ENCODE measurements at regions not wholly inside any gene's neighbourhood (a gene's known extent, or its start where the extent isn't known, plus 50 kb on each side); places are given as distances from the start of the nearest gene placed in this dataset.

- Mint-ChIP-seq H3K36me3 (ENCODE audit: low read depth) (no peaks in the 10 kb centered on the region), H3K27me3 (no peaks in the 10 kb centered on the region)
Observed at GRCh38 chr21:19781881-19782652, 1216.1 kb upstream of the NCAM2 start.

GRCh38 chr21:19785941-19786340 lies 1212.3 kb upstream of the NCAM2 start:
- DNase-seq, result no peak
- Mint-ChIP-seq H3K4me1 (no peaks in the 10 kb centered on the region), H3K27ac (no peak overlapping the region), H3K9me3 (peaks cover 9% of the 10 kb centered on the region), H3K27me3 (no peaks in the 10 kb centered on the region), H3K4me3 (no peak overlapping the region), H3K36me3 (ENCODE audit: low read depth) (no peaks in the 10 kb centered on the region)
- ChIA-PET POLR2A (no interaction called here), CTCF (no interaction called here)

More at GRCh38 chr21:19781881-19782652, 1216.1 kb upstream of the NCAM2 start:
- H3K9me3 Mint-ChIP-seq, result peaks cover 9% of the 10 kb centered on the region
- H3K27ac Mint-ChIP-seq, result no peak overlapping the region
- H3K4me3 Mint-ChIP-seq, result no peak overlapping the region
- DNase-seq, result no peak
- ChIA-PET POLR2A (no interaction called here), CTCF (no interaction called here)
- H3K4me1 Mint-ChIP-seq, result no peaks in the 10 kb centered on the region

DNA sequence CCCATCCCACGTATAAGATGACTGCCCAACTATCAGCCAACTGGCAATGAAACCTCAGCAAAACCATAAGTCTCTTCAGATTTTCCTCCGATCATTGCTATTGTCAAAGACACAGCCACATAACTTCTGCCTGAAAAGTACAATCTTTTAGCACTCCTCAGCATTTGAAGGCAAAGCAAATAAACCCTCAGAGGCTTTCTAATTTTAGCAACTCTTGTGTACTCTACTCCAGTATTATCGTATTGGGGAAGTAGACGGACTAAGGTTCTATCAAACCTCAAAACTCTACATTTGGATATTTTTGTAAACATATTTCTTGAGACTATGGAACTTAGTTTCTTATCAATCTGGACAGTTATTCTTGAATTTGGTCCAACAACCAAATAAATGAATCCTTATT lies 1206.2 kb upstream of the NCAM2 start:
- ChIA-PET CTCF (no interaction called here), POLR2A (no interaction called here)
- no peak overlapping the region for H3K4me3 Mint-ChIP-seq
- no peaks in the 10 kb centered on the region for H3K27me3 Mint-ChIP-seq
- H3K36me3 Mint-ChIP-seq (ENCODE audit: low read depth), result no peaks in the 10 kb centered on the region
- no peak for DNase-seq
- no peak overlapping the region for H3K27ac Mint-ChIP-seq
- no peaks in the 10 kb centered on the region for H3K4me1 Mint-ChIP-seq
- H3K9me3 Mint-ChIP-seq, result peaks cover 9% of the 10 kb centered on the region

DNA sequence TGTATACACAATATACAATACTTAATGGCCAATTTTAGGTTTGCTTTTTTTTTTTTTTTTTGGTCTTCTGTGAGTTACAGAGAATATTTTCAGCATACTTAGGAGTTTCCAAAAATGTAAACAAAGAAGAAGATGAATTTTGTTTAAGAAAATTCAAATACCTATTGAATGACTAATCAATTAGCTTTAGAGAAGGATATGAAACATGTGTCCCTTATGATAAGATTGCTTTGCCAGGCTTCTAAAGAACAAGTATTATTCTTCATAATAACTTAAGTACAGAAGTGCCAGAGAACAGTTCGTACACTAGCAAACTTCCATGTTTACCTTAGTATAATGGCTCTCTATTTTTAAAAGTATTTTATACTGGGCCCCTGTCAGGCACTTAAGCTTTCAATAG lies 1191.0 kb upstream of the NCAM2 start:
- POLR2A ChIA-PET, result no interaction called here
- CTCF ChIA-PET, result no interaction called here

GRCh38 chr21:19810779-19811178 lies 1187.4 kb upstream of the NCAM2 start:
- CTCF ChIA-PET, result no interaction called here
- Mint-ChIP-seq H3K9me3 (peaks cover 2% of the 10 kb centered on the region), H3K4me1 (no peaks in the 10 kb centered on the region), H3K4me3 (no peak overlapping the region), H3K27ac (no peak overlapping the region), H3K36me3 (ENCODE audit: low read depth) (no peaks in the 10 kb centered on the region), H3K27me3 (no peaks in the 10 kb centered on the region)
- POLR2A ChIA-PET, result no interaction called here
- DNase-seq, result no peak

More for the DNA sequence above, 1191.0 kb upstream of the NCAM2 start:
- H3K36me3 Mint-ChIP-seq (ENCODE audit: low read depth), result no peaks in the 10 kb centered on the region
- H3K9me3 Mint-ChIP-seq, result no peaks in the 10 kb centered on the region
- H3K27me3 Mint-ChIP-seq, result no peaks in the 10 kb centered on the region
- H3K4me3 Mint-ChIP-seq, result no peak overlapping the region
- no peak overlapping the region for H3K27ac Mint-ChIP-seq
- DNase-seq, result no peak
- H3K4me1 Mint-ChIP-seq, result no peaks in the 10 kb centered on the region

GRCh38 chr21:19830446-19830845 lies 1167.8 kb upstream of the NCAM2 start:
- H3K27ac Mint-ChIP-seq, result no peak overlapping the region
- H3K36me3 Mint-ChIP-seq (ENCODE audit: low read depth), result no peaks in the 10 kb centered on the region
- ChIA-PET CTCF (no interaction called here), POLR2A (no interaction called here)
- no peak overlapping the region for H3K4me3 Mint-ChIP-seq
- DNase-seq, result no peak
- peaks cover 7% of the 10 kb centered on the region for H3K9me3 Mint-ChIP-seq
- no peaks in the 10 kb centered on the region for H3K4me1 Mint-ChIP-seq
- no peaks in the 10 kb centered on the region for H3K27me3 Mint-ChIP-seq

DNA sequence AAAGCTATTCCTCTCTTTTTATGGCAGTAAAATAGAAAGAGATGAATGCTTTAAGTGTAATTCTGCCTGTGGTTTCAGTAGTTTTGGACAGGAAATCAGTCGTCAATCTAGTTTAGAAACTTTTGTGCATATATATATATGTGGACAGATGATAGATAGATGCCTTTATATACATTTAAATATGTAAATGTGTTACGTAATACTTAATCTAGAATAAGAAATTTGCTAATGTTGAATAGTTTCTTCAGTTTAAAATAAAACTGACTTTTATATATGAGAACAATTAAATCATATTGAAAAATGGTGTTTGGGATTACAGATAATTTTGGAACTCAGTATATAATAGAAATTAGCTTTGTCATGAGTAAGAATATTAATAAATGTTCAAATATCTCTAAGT lies 1165.7 kb upstream of the NCAM2 start:
- Mint-ChIP-seq H3K27me3 (no peaks in the 10 kb centered on the region), H3K4me1 (no peaks in the 10 kb centered on the region), H3K9me3 (peaks cover 5% of the 10 kb centered on the region), H3K27ac (no peak overlapping the region), H3K36me3 (ENCODE audit: low read depth) (no peaks in the 10 kb centered on the region), H3K4me3 (no peak overlapping the region)
- POLR2A ChIA-PET, result no interaction called here
- no peak for DNase-seq
- CTCF ChIA-PET, result no interaction called here

GRCh38 chr21:19833082-19833481 lies 1165.1 kb upstream of the NCAM2 start:
- H3K27me3 Mint-ChIP-seq, result no peaks in the 10 kb centered on the region
- ChIA-PET POLR2A (no interaction called here), CTCF (no interaction called here)
- no peak overlapping the region for H3K27ac Mint-ChIP-seq
- H3K4me3 Mint-ChIP-seq, result no peak overlapping the region
- no peaks in the 10 kb centered on the region for H3K4me1 Mint-ChIP-seq
- peaks cover 5% of the 10 kb centered on the region for H3K9me3 Mint-ChIP-seq
- H3K36me3 Mint-ChIP-seq (ENCODE audit: low read depth), result no peaks in the 10 kb centered on the region
- DNase-seq, result no peak

- CTCF ChIA-PET, result no interaction called here
- DNase-seq, result no peak
- H3K36me3 Mint-ChIP-seq (ENCODE audit: low read depth), result no peaks in the 10 kb centered on the region
- no peaks in the 10 kb centered on the region for H3K4me1 Mint-ChIP-seq
- H3K27ac Mint-ChIP-seq, result no peak overlapping the region
- H3K27me3 Mint-ChIP-seq, result no peaks in the 10 kb centered on the region
- POLR2A ChIA-PET, result no interaction called here
- H3K9me3 Mint-ChIP-seq, result peaks cover 4% of the 10 kb centered on the region
- H3K4me3 Mint-ChIP-seq, result no peak overlapping the region
Observed at GRCh38 chr21:19842601-19843000, 1155.6 kb upstream of the NCAM2 start.

- POLR2A ChIA-PET, result no interaction called here
- H3K4me1 Mint-ChIP-seq, result no peaks in the 10 kb centered on the region
- no peak overlapping the region for H3K27ac Mint-ChIP-seq
- no peaks in the 10 kb centered on the region for H3K27me3 Mint-ChIP-seq
- no peak for DNase-seq
- no peak overlapping the region for H3K4me3 Mint-ChIP-seq
- CTCF ChIA-PET, result no interaction called here
- no peaks in the 10 kb centered on the region for H3K36me3 Mint-ChIP-seq (ENCODE audit: low read depth)
- peaks cover under 1% of the 10 kb centered on the region for H3K9me3 Mint-ChIP-seq
Observed at GRCh38 chr21:19844334-19844733, 1153.9 kb upstream of the NCAM2 start.

GRCh38 chr21:19850157-19850556 lies 1148.1 kb upstream of the NCAM2 start:
- ChIA-PET CTCF (no interaction called here), POLR2A (no interaction called here)
- Mint-ChIP-seq H3K9me3 (peaks cover 10% of the 10 kb centered on the region), H3K4me1 (no peaks in the 10 kb centered on the region), H3K36me3 (ENCODE audit: low read depth) (no peaks in the 10 kb centered on the region), H3K4me3 (no peak overlapping the region), H3K27me3 (no peaks in the 10 kb centered on the region), H3K27ac (no peak overlapping the region)
- DNase-seq, result no peak

- Mint-ChIP-seq H3K4me3 (no peak overlapping the region), H3K4me1 (no peaks in the 10 kb centered on the region), H3K27me3 (no peaks in the 10 kb centered on the region), H3K9me3 (peaks cover 14% of the 10 kb centered on the region), H3K36me3 (ENCODE audit: low read depth) (no peaks in the 10 kb centered on the region), H3K27ac (no peak overlapping the region)
- POLR2A ChIA-PET, result no interaction called here
- no peak for DNase-seq
- CTCF ChIA-PET, result no interaction called here
Observed at GRCh38 chr21:19853061-19853460, 1145.1 kb upstream of the NCAM2 start.

GRCh38 chr21:19853709-19854575 lies 1144.3 kb upstream of the NCAM2 start:
- H3K4me3 Mint-ChIP-seq, result no peak overlapping the region
- ChIA-PET CTCF (no interaction called here), POLR2A (no interaction called here)
- no peak overlapping the region for H3K27ac Mint-ChIP-seq
- DNase-seq, result no peak
- peaks cover 14% of the 10 kb centered on the region for H3K9me3 Mint-ChIP-seq
- no peaks in the 10 kb centered on the region for H3K4me1 Mint-ChIP-seq
- H3K36me3 Mint-ChIP-seq (ENCODE audit: low read depth), result no peaks in the 10 kb centered on the region
- no peaks in the 10 kb centered on the region for H3K27me3 Mint-ChIP-seq

DNA sequence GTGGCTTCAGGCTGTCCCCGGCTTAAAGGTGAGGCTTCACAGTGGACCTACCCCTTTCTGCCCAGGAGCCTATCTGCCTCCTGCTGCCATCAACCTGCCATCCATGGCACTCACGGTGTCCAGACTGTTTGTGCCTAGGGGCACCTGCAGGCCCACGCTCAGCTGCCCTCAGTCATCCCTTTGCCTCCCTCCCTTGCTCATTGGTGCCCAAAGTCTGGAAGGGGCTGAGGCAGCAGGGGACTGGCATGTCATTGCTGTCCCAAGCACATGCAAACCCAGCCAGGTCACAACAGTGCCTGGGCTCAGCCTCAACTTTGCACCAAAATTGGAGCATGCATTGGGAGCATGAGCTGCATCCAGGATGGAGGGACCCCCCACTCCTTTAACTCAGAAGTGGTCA lies 1142.7 kb upstream of the NCAM2 start:
- no peak overlapping the region for H3K4me3 Mint-ChIP-seq
- ChIA-PET CTCF (no interaction called here), POLR2A (no interaction called here)
- H3K4me1 Mint-ChIP-seq, result no peaks in the 10 kb centered on the region
- H3K36me3 Mint-ChIP-seq (ENCODE audit: low read depth), result no peaks in the 10 kb centered on the region
- H3K9me3 Mint-ChIP-seq, result peaks cover 13% of the 10 kb centered on the region
- no peak overlapping the region for H3K27ac Mint-ChIP-seq
- DNase-seq, result no peak
- no peaks in the 10 kb centered on the region for H3K27me3 Mint-ChIP-seq

All from activated CD4-positive, alpha-beta T cell treated with anti-CD3 and anti-CD28 coated beads, Interleukin-2, amount 10 ng/mL, durations not matched to agents 7 days and 5 days (primary cell).